Mesenchymal stem cell (in vitro differentiated cells and primary cell): ENCODE measurements at regions not wholly inside any gene's neighbourhood (a gene's known extent, or its start where the extent isn't known, plus 50 kb on each side); places are given as distances from the start of the nearest gene placed in this dataset.

ENCODE experiments used
- DNase-seq: peaks from one replicate; pipeline ENCODE4 v3.0.0-alpha.2; 2013
- H2AFZ ChIP-seq: one replicate; pipeline ENCODE4 v1.6.1; 2013; ENCODE audit warnings: low read depth, mild to moderate bottlenecking, control low read depth, inconsistent platforms, low read length, moderate library complexity
- H2AK5ac ChIP-seq: 2 replicates; pipeline ENCODE4 v1.6.1; 2013; ENCODE audit warnings: low read length, moderate library complexity, mild to moderate bottlenecking, inconsistent platforms; ENCODE audit not compliant: severe bottlenecking
- H2BK120ac ChIP-seq: one replicate; pipeline ENCODE4 v1.6.1; 2013; ENCODE audit warnings: low read depth, mild to moderate bottlenecking, inconsistent platforms, low read length, moderate library complexity
- H2BK12ac ChIP-seq, 2 experiments: one replicate each; pipeline ENCODE4 v1.6.1; 2013; ENCODE audit warnings: inconsistent platforms in 2 of 2, low read length in 2 of 2, mild to moderate bottlenecking in 2 of 2, moderate library complexity in 2 of 2, control low read depth in 1 of 2
- H2BK15ac ChIP-seq: one replicate; pipeline ENCODE4 v1.6.1; 2013; ENCODE audit warnings: mild to moderate bottlenecking, low read depth, inconsistent platforms; ENCODE audit not compliant: poor library complexity, severe bottlenecking
- H2BK5ac ChIP-seq: 2 replicates; pipeline ENCODE4 v1.6.1; 2013; ENCODE audit warnings: low read depth, mild to moderate bottlenecking, low read length, control low read depth, inconsistent platforms; ENCODE audit not compliant: poor library complexity, severe bottlenecking
- H3K14ac ChIP-seq, 2 experiments: one replicate each; pipeline ENCODE4 v1.6.1; 2013; ENCODE audit warnings: inconsistent platforms in 2 of 2, low read length in 2 of 2, control low read depth in 1 of 2, mild to moderate bottlenecking in 1 of 2, moderate library complexity in 1 of 2
- H3K18ac ChIP-seq, 2 experiments: one replicate each; pipeline ENCODE4 v1.6.1; 2013; ENCODE audit warnings: inconsistent platforms in 2 of 2, low read length in 2 of 2, control low read depth in 1 of 2, low read depth in 1 of 2, mild to moderate bottlenecking in 1 of 2
- H3K23ac ChIP-seq, 2 experiments: one replicate each; pipeline ENCODE4 v1.6.1; 2013; ENCODE audit warnings: inconsistent platforms in 2 of 2, low read length in 2 of 2, mild to moderate bottlenecking in 2 of 2, moderate library complexity in 2 of 2, control low read depth in 1 of 2
- H3K27ac ChIP-seq: 2 replicates; pipeline ENCODE4 v1.5.1; 2013; ENCODE audit warnings: mild to moderate bottlenecking, moderate library complexity, low read length, control low read depth, inconsistent platforms; ENCODE audit not compliant: poor library complexity, severe bottlenecking
- H3K27me3 ChIP-seq, 2 experiments: 2 replicates each; pipeline versions ENCODE4 v1.6.1 to v1.7.0; 2013; ENCODE audit warnings: low read length in 2 of 2, mild to moderate bottlenecking in 2 of 2, moderate library complexity in 2 of 2, control low read depth in 1 of 2, inconsistent platforms in 1 of 2; ENCODE audit not compliant: control insufficient read depth in 1 of 2, insufficient read depth in 1 of 2
- H3K36me3 ChIP-seq, 2 experiments: 2 replicates each; pipeline versions ENCODE4 v1.6.1 to v1.7.0; 2013; ENCODE audit warnings: low read length in 2 of 2, control low read depth in 1 of 2, inconsistent platforms in 1 of 2, low read depth in 1 of 2, mild to moderate bottlenecking in 1 of 2; ENCODE audit not compliant: insufficient read depth in 2 of 2, control insufficient read depth in 1 of 2
- H3K4ac ChIP-seq, 2 experiments: one replicate each; pipeline ENCODE4 v1.6.1; 2013; ENCODE audit warnings: inconsistent platforms in 2 of 2, low read length in 2 of 2, mild to moderate bottlenecking in 2 of 2, moderate library complexity in 2 of 2, control low read depth in 1 of 2, low read depth in 1 of 2
- H3K4me1 ChIP-seq: 2 replicates; pipeline ENCODE4 v1.6.1; 2013; ENCODE audit warnings: low read depth, low read length, control low read depth; ENCODE audit not compliant: control insufficient read depth, insufficient read depth
- H3K4me2 ChIP-seq: 2 replicates; pipeline ENCODE4 v1.6.1; 2013; ENCODE audit warnings: low read length, mild to moderate bottlenecking, inconsistent platforms; ENCODE audit not compliant: poor library complexity, severe bottlenecking
- H3K4me3 ChIP-seq, 2 experiments: 2 replicates each; pipeline versions ENCODE4 v1.5.1 to v1.7.0; 2013; ENCODE audit warnings: low read length in 2 of 2, mild to moderate bottlenecking in 2 of 2, control low read depth in 1 of 2, low read depth in 1 of 2; ENCODE audit not compliant: insufficient read depth in 1 of 2
- H3K79me1 ChIP-seq: replicated peaks from 2 replicates; pipeline ENCODE4 v1.6.1; 2013; ENCODE audit warnings: mild to moderate bottlenecking, control low read depth, low read length, inconsistent platforms; ENCODE audit not compliant: poor library complexity, severe bottlenecking
- H3K9ac ChIP-seq: 2 replicates; pipeline ENCODE4 v1.7.0; 2013; ENCODE audit warnings: mild to moderate bottlenecking, low read length, moderate library complexity
- H3K9me3 ChIP-seq: 2 replicates; pipeline ENCODE4 v1.7.0; 2013; ENCODE audit warnings: mild to moderate bottlenecking, low read length; ENCODE audit not compliant: control insufficient read depth
- H4K8ac ChIP-seq: one replicate; pipeline ENCODE4 v1.6.1; 2013; ENCODE audit warnings: inconsistent platforms, mild to moderate bottlenecking, low read length, moderate library complexity
- H4K91ac ChIP-seq: one replicate; pipeline ENCODE4 v1.6.1; 2013; ENCODE audit warnings: mild to moderate bottlenecking, low read length, inconsistent platforms
- WGBS: methylation state at CpG from one replicate; pipeline ENCODE4 v1.1.7; 2013; ENCODE audit warnings: mixed read lengths; 5-methylcytosine and 5-hydroxymethylcytosine counted together

- H4K8ac ChIP-seq, result no peak overlapping the region
These were observed 219.7 kb downstream of the DTWD2 start for GRCh38 chr5:118768607-118769175.

GRCh38 chr5:118762291-118762690 is 226.1 kb downstream of the DTWD2 start:
- Histone ChIP-seq H2BK15ac (no peak overlapping the region), H3K36me3 (no peaks in the 10 kb centered on the region)
- WGBS, result 86% methylated on average over 4 of the region's 4 CpGs

More at GRCh38 chr5:118768607-118769175, 219.7 kb downstream of the DTWD2 start:
- Histone ChIP-seq H3K9ac (no peak overlapping the region), H3K4me3 (no peak overlapping the region), H3K27ac (no peak overlapping the region), H3K36me3 (no peaks in the 10 kb centered on the region), H2AFZ (no peak overlapping the region), H2AK5ac (no peak overlapping the region), H3K4ac (no peak overlapping the region), H3K9me3 (peaks cover 3% of the 10 kb centered on the region), H2BK5ac (no peak overlapping the region), H3K4me1 (no peaks in the 10 kb centered on the region), H3K4me2 (no peak overlapping the region), H2BK12ac (no peak overlapping the region), H2BK15ac (no peak overlapping the region), H3K27me3 (no peaks in the 10 kb centered on the region), H3K14ac (no peak overlapping the region), H3K79me1 (no peaks in the 10 kb centered on the region), H2BK120ac (no peak overlapping the region), H4K91ac (no peak overlapping the region), H3K18ac (no peak overlapping the region), H3K23ac (no peak overlapping the region)
- no peak for DNase-seq
- WGBS, result 63% methylated on average over 1 of the region's 1 CpG

GRCh38 chr5:118761814-118762213 is 226.5 kb downstream of the DTWD2 start:
- no peaks in the 10 kb centered on the region for H3K79me1 ChIP-seq
- no peak overlapping the region for H2AK5ac ChIP-seq
- no peak overlapping the region for H2BK120ac ChIP-seq
- 90% methylated on average over 4 of the region's 4 CpGs for WGBS
- H2BK15ac ChIP-seq, result no peak overlapping the region
- H3K27ac ChIP-seq, result no peak overlapping the region
- no peak overlapping the region for H3K9ac ChIP-seq
- H2BK5ac ChIP-seq, result no peak overlapping the region
- H3K27me3 ChIP-seq, result no peaks in the 10 kb centered on the region
- no peak overlapping the region for H4K8ac ChIP-seq
- no peak overlapping the region for H3K18ac ChIP-seq
- H3K23ac ChIP-seq, result no peak overlapping the region
- no peaks in the 10 kb centered on the region for H3K4me1 ChIP-seq
- no peak for DNase-seq
- no peak overlapping the region for H3K4ac ChIP-seq
- no peak overlapping the region for H3K4me3 ChIP-seq
- no peak overlapping the region for H2BK12ac ChIP-seq
- H4K91ac ChIP-seq, result no peak overlapping the region
- H3K9me3 ChIP-seq, result peaks cover 3% of the 10 kb centered on the region
- H2AFZ ChIP-seq, result no peak overlapping the region
- no peak overlapping the region for H3K4me2 ChIP-seq
- no peak overlapping the region for H3K14ac ChIP-seq
- H3K36me3 ChIP-seq, result no peaks in the 10 kb centered on the region

More at GRCh38 chr5:118762291-118762690, 226.1 kb downstream of the DTWD2 start:
- Histone ChIP-seq H3K4me1 (no peaks in the 10 kb centered on the region), H3K4ac (no peak overlapping the region), H3K4me2 (no peak overlapping the region), H3K27me3 (no peaks in the 10 kb centered on the region), H3K18ac (no peak overlapping the region), H2BK120ac (no peak overlapping the region), H3K27ac (no peak overlapping the region), H4K91ac (no peak overlapping the region), H2BK5ac (no peak overlapping the region), H3K79me1 (no peaks in the 10 kb centered on the region), H4K8ac (no peak overlapping the region), H3K14ac (no peak overlapping the region), H3K4me3 (no peak overlapping the region), H2AK5ac (no peak overlapping the region), H2AFZ (no peak overlapping the region), H3K23ac (no peak overlapping the region), H3K9me3 (no peaks in the 10 kb centered on the region), H3K9ac (no peak overlapping the region), H2BK12ac (no peak overlapping the region)
- no peak for DNase-seq

- no peak overlapping the region for H3K14ac ChIP-seq
- H3K79me1 ChIP-seq, result no peaks in the 10 kb centered on the region
- no peak overlapping the region for H2AK5ac ChIP-seq
- H2BK5ac ChIP-seq, result no peak overlapping the region
- no peak overlapping the region for H3K18ac ChIP-seq
- H4K91ac ChIP-seq, result no peak overlapping the region
- H3K4me2 ChIP-seq, result no peak overlapping the region
- no peak overlapping the region for H2BK15ac ChIP-seq
- WGBS, result 83% methylated on average over 5 of the region's 5 CpGs
- no peaks in the 10 kb centered on the region for H3K36me3 ChIP-seq
- H3K27ac ChIP-seq, result no peak overlapping the region
- no peaks in the 10 kb centered on the region for H3K4me1 ChIP-seq
- no peak overlapping the region for H3K9ac ChIP-seq
- no peak overlapping the region for H3K23ac ChIP-seq
- no peak overlapping the region for H4K8ac ChIP-seq
- H3K9me3 ChIP-seq, result peaks cover 3% of the 10 kb centered on the region
- H3K4me3 ChIP-seq, result no peak overlapping the region
- DNase-seq, result no peak
- no peak overlapping the region for H2AFZ ChIP-seq
- H3K27me3 ChIP-seq, result no peaks in the 10 kb centered on the region
- H2BK120ac ChIP-seq, result no peak overlapping the region
- H3K4ac ChIP-seq, result no peak overlapping the region
- no peak overlapping the region for H2BK12ac ChIP-seq
These were observed 235.4 kb downstream of the DTWD2 start for GRCh38 chr5:118752969-118753368.
